HCT116 (cell line): ENCODE measurements at regions not wholly inside any gene's neighbourhood (a gene's known extent, or its start where the extent isn't known, plus 50 kb on each side); places are given as distances from the start of the nearest gene placed in this dataset.

Source experiments
- ATAC-seq: fragments of 200-7000 bp; cut with Tn5 transposase; 2 replicates; pipeline ENCODE4 v1.9.1; 2020; ENCODE audit warnings: mild to moderate bottlenecking, moderate library complexity
- BruUV-seq: library from RNA; stranded (reverse); fragments of 400-500 nt; replicated peaks from 2 replicates; lab custom pipeline; 2021; lab: Mats Ljungman, UMichigan
- CTCF ChIA-PET: fragments of 300-600 bp; sonication (Branson Sonifier 250); formaldehyde crosslinking; loops from one replicate; lab custom pipeline; 2021; ENCODE audit warnings: antibody characterized with exemption; lab: Charles Lee
- POLR2A ChIA-PET: fragments of 300-600, 350-600 bp; sonication (Branson Sonifier 250); formaldehyde crosslinking; loops from one replicate; lab custom pipeline; 2021; ENCODE audit warnings: antibody characterized with exemption; lab: Charles Lee
- RAD21 ChIA-PET, 2 experiments: fragments of 300-600 bp; sonication (Branson Sonifier 250); formaldehyde crosslinking; loops; one replicate each; lab custom pipeline; 2023; ENCODE audit warnings: low total read pairs in 2 of 2; ENCODE audit not compliant: uncharacterized antibody in 2 of 2, unreplicated experiment in 2 of 2, low non-redundant PET in 1 of 2; lab: Charles Lee
- DNase-seq: peaks from one replicate; pipeline ENCODE4 v3.0.0-alpha.2; 2010; ENCODE audit warnings: low read depth, low spot score
- H2AFZ ChIP-seq: fragments of 200-600 bp; shearing (Covaris generic), sonication (generic); 2 replicates; pipeline ENCODE4 v1.6.1; 2017; ENCODE audit warnings: low read depth, mixed run types, mixed read lengths, antibody characterized with exemption, low read length; ENCODE audit not compliant: poor library complexity, severe bottlenecking
- H3K27ac ChIP-seq: 2 replicates; pipeline ENCODE4 v1.5.1; 2012; ENCODE audit warnings: low read depth, low read length
- H3K27me3 ChIP-seq: fragments of 200-600 bp; sonication (generic); 2 replicates; pipeline ENCODE4 v1.6.1; 2016; ENCODE audit warnings: mixed run types, low read length, mixed read lengths; ENCODE audit not compliant: insufficient read depth
- H3K36me3 ChIP-seq, 2 experiments: fragments of 200-500 bp in 1 of 2; fragments of 200-600 bp in 1 of 2; sonication (Bioruptor generic) in 1 of 2; sonication (generic) in 1 of 2; 2 replicates each; pipeline versions ENCODE4 v1.5.1 to v1.6.1; 2014 to 2016; ENCODE audit warnings: low read length in 2 of 2, inconsistent platforms in 1 of 2, mixed read lengths in 1 of 2, mixed run types in 1 of 2; ENCODE audit not compliant: insufficient read depth in 2 of 2, control insufficient read depth in 1 of 2
- H3K4me1 ChIP-seq, 2 experiments: fragments of 200-600 bp in 1 of 2; sonication (generic) in 1 of 2; 2 replicates each; pipeline versions ENCODE4 v1.5.1 to v1.6.1; 2012 to 2017; ENCODE audit warnings: low read length in 2 of 2, inconsistent platforms in 1 of 2, mild to moderate bottlenecking in 1 of 2, mixed read lengths in 1 of 2, mixed run types in 1 of 2, moderate library complexity in 1 of 2; ENCODE audit not compliant: insufficient read depth in 2 of 2, control insufficient read depth in 1 of 2
- H3K4me2 ChIP-seq: fragments of 200-600 bp; sonication (generic); 2 replicates; pipeline ENCODE4 v1.6.1; 2017; ENCODE audit warnings: mixed run types, low read length, mixed read lengths
- H3K4me3 ChIP-seq, 2 experiments: fragments of 200-600 bp in 1 of 2; sonication (generic) in 1 of 2; replicated peaks in 1 of 2; 2 replicates each; pipeline ENCODE4 v1.5.1; 2011 to 2016; ENCODE audit warnings: low read length in 2 of 2, control low read depth in 1 of 2, low read depth in 1 of 2, mild to moderate bottlenecking in 1 of 2, mixed read lengths in 1 of 2, mixed run types in 1 of 2
- H3K79me2 ChIP-seq: fragments of 200-600 bp; sonication (generic); 2 replicates; pipeline ENCODE4 v1.6.1; 2017; ENCODE audit warnings: mild to moderate bottlenecking, mixed run types, low read length, moderate library complexity, mixed read lengths; ENCODE audit not compliant: insufficient read depth
- H3K9ac ChIP-seq: fragments of 200-600 bp; sonication (generic); 2 replicates; pipeline ENCODE4 v1.6.1; 2016; ENCODE audit warnings: low read length, mixed read lengths
- H3K9me2 ChIP-seq: fragments of 200-600 bp; sonication (generic), shearing (Covaris generic); 2 replicates; pipeline ENCODE4 v1.6.1; 2017; ENCODE audit warnings: mixed run types, mild to moderate bottlenecking, moderate library complexity; ENCODE audit not compliant: insufficient read depth
- H3K9me3 ChIP-seq, 2 experiments: fragments of 200-500 bp in 1 of 2; fragments of 200-600 bp in 1 of 2; sonication (Bioruptor generic) in 1 of 2; sonication (generic) in 1 of 2; 2 replicates each; pipeline ENCODE4 v1.6.1; 2014 to 2017; ENCODE audit warnings: low read length in 2 of 2, mixed read lengths in 2 of 2, inconsistent platforms in 1 of 2, low read depth in 1 of 2, mild to moderate bottlenecking in 1 of 2, mixed run types in 1 of 2, moderate library complexity in 1 of 2; ENCODE audit not compliant: control insufficient read depth in 1 of 2, insufficient read depth in 1 of 2
- H4K20me1 ChIP-seq: fragments of 200-600 bp; sonication (generic), shearing (Covaris generic); 2 replicates; pipeline ENCODE4 v1.6.1; 2017; ENCODE audit warnings: mixed run types, mild to moderate bottlenecking, moderate library complexity; ENCODE audit not compliant: insufficient read depth
- ATF3 ChIP-seq: IDR thresholded peaks from 2 replicates; pipeline ENCODE4 v1.6.1; 2012
- CBX3 ChIP-seq: IDR thresholded peaks from 2 replicates; pipeline ENCODE4 v1.6.1; 2012; ENCODE audit warnings: low read depth
- CTCF ChIP-seq, 3 experiments: fragments of 200-600 bp in 1 of 3; sonication (generic) in 1 of 3; IDR thresholded peaks in 2 of 3; conservative IDR thresholded peaks in 1 of 3; 2 replicates each; pipeline ENCODE4 v1.5.1; 2012 to 2017; ENCODE audit warnings: low read depth in 2 of 3, low read length in 2 of 3, antibody characterized with exemption in 1 of 3, borderline replicate concordance in 1 of 3, control low read depth in 1 of 3, mild to moderate bottlenecking in 1 of 3, mixed read lengths in 1 of 3, mixed run types in 1 of 3, moderate library complexity in 1 of 3; ENCODE audit not compliant: insufficient read depth in 1 of 3
- EZH2 ChIP-seq: fragments of 200-600 bp; sonication (generic); IDR thresholded peaks from 2 replicates; pipeline ENCODE4 v1.6.1; 2017; ENCODE audit warnings: antibody characterized with exemption, mixed run types
- FOSL1 ChIP-seq: IDR thresholded peaks from 2 replicates; pipeline ENCODE4 v1.6.1; 2012; ENCODE audit warnings: low read depth
- RAD21 ChIP-seq: IDR thresholded peaks from 2 replicates; pipeline ENCODE4 v1.6.1; 2012; ENCODE audit warnings: low read depth, mild to moderate bottlenecking
- SIN3A ChIP-seq: IDR thresholded peaks from 2 replicates; pipeline ENCODE4 v1.6.1; 2012; ENCODE audit warnings: low read depth
- SP1 ChIP-seq: IDR thresholded peaks from 2 replicates; pipeline ENCODE4 v1.6.1; 2012; ENCODE audit warnings: low read depth
- ZFX ChIP-seq: fragments of 450-650 bp; IDR thresholded peaks from 2 replicates; pipeline ENCODE4 v1.6.1; 2017
- intact Hi-C: fragments of 100-400 bp; cut with micrococcal nuclease; formaldehyde crosslinking; loops from 2 replicates; pipeline ENCODE4 v1.10.0; 2022

GRCh38 chr11:24373516-24373915 is 123.3 kb upstream of the LUZP2 start:
- H3K9me3 ChIP-seq, result peaks cover 12 to 18% of the 10 kb centered on the region in 2 experiments; a peak in 2 of 4 replicates
- H2AFZ ChIP-seq, result no peak overlapping the region
- no peaks in the 10 kb centered on the region for H4K20me1 ChIP-seq
- no TSS peak for BruUV-seq
- TF ChIP-seq SP1 (no peak), SIN3A (no peak), FOSL1 (no peak), CBX3 (no peak), RAD21 (no peak), ATF3 (no peak), EZH2 (no peak), ZFX (no peak)
- H3K9ac ChIP-seq, result no peak overlapping the region
- no peaks in the 10 kb centered on the region for H3K36me3 ChIP-seq
- no peak overlapping the region for H3K27ac ChIP-seq
- CTCF ChIA-PET, result no interaction called here
- RAD21 ChIA-PET, result no interaction called here
- H3K79me2 ChIP-seq, result no peaks in the 10 kb centered on the region
- H3K27me3 ChIP-seq, result no peaks in the 10 kb centered on the region
- no peak overlapping the region for H3K4me2 ChIP-seq
- no peaks in the 10 kb centered on the region for H3K9me2 ChIP-seq
- POLR2A ChIA-PET, result no interaction called here
- no peak overlapping the region for H3K4me3 ChIP-seq
- intact Hi-C loops, result no loop called here
- ATAC-seq (no peak), DNase-seq (no peak)
- H3K4me1 ChIP-seq, result no peaks in the 10 kb centered on the region

DNA sequence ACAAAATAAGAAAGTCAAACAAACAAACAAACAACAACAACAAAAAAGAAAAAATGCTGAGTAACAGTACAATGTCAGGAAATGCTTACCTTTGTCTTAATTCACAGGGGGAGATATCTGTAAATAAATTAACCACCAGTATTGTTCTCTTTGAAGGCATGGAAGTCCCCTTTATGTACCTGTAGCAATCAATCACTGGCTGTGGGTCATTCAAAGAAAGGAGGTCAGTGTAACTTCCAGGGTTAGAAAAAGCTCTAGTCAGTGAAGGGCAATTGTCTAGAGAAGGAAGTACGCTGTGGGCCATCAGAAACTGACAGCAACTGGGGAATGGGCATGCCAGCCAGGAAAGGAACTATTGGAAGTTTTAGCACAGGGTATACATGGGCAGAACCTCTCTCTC is 121.5 kb upstream of the LUZP2 start:
- BruUV-seq, result no TSS peak

More for the DNA sequence above, 121.5 kb upstream of the LUZP2 start:
- ChIA-PET CTCF (no interaction called here), POLR2A (no interaction called here), RAD21 (no interaction called here)
- Histone ChIP-seq H3K9me3 (peaks cover 12 to 26% of the 10 kb centered on the region in 2 experiments; a peak in 2 of 4 replicates), H3K4me1 (no peaks in the 10 kb centered on the region), H3K4me3 (no peak overlapping the region), H3K4me2 (no peak overlapping the region), H3K36me3 (no peaks in the 10 kb centered on the region), H2AFZ (no peak overlapping the region), H3K79me2 (no peaks in the 10 kb centered on the region), H3K27me3 (no peaks in the 10 kb centered on the region), H3K27ac (no peak overlapping the region), H4K20me1 (no peaks in the 10 kb centered on the region), H3K9ac (no peak overlapping the region), H3K9me2 (no peaks in the 10 kb centered on the region)
- DNase-seq (no peak), ATAC-seq (no peak)
- intact Hi-C loops, result no loop called here
- TF ChIP-seq ATF3, result no peak
- no peak for TF ChIP-seq CBX3
- no peak for TF ChIP-seq CTCF (IDR thresholded peaks at IDR 0.05 in 2 of 3, conservative IDR thresholded peaks at IDR 0.05 in 1 of 3; ENCODE audit: borderline replicate concordance in 1 of 3, insufficient read depth in 1 of 3, low read depth in 2 of 3, low read length in 2 of 3)
